ENCODE measurements at regions not wholly inside any gene's neighbourhood (a gene's known extent, or its start where the extent isn't known, plus 50 kb on each side); places are given as distances from the start of the nearest gene placed in this dataset.

- CTCF ChIA-PET (ENCODE audit: unreplicated experiment), result no interaction called here
- POLR2A ChIA-PET, result no interaction called here
- H3K36me3 ChIP-seq (ENCODE audit: insufficient read depth, low read length), result no peaks in the 10 kb centered on the region
- H4K20me1 ChIP-seq (ENCODE audit: insufficient read depth, low read length), result no peaks in the 10 kb centered on the region
- H3K4me1 ChIP-seq (ENCODE audit: insufficient read depth, low read length, poor library complexity, severe bottlenecking), result no peaks in the 10 kb centered on the region
- no peak overlapping the region for H3K4me2 ChIP-seq (ENCODE audit: low read length)
- no peaks in the 10 kb centered on the region for H3K79me2 ChIP-seq (ENCODE audit: insufficient read depth, low read depth, low read length)
- TF ChIP-seq EZH2phosphoT487 (IDR thresholded peaks at IDR 0.05; ENCODE audit: borderline replicate concordance, low read depth, low read length), result no peak
- no peak for TF ChIP-seq CTCF (conservative IDR thresholded peaks at IDR 0.05; ENCODE audit: low read length)
- H3K27ac ChIP-seq (ENCODE audit: low read depth, low read length, poor library complexity, severe bottlenecking), result no peak overlapping the region
- BruUV-seq (replicated peaks), result no TSS peak
- H3K4me3 ChIP-seq (ENCODE audit: low read depth, low read length, poor library complexity, severe bottlenecking), result no peak overlapping the region
- no peak overlapping the region for H2AFZ ChIP-seq (ENCODE audit: low read length)
- no peaks in the 10 kb centered on the region for H3K9me2 ChIP-seq (ENCODE audit: insufficient read depth, low read length)
- intact Hi-C loops (cut with micrococcal nuclease; ENCODE audit: unreplicated experiment), result no loop called here
- DNase-seq (ENCODE audit: low spot score), result no peak
- H3K9me3 ChIP-seq (ENCODE audit: low read length), result no peaks in the 10 kb centered on the region
These were observed 690.9 kb downstream of the SLITRK6 start for GRCh38 chr13:85108356-85108755.

GRCh38 chr13:85099245-85099644, 700.0 kb downstream of the SLITRK6 start:
- H3K4me3 ChIP-seq (ENCODE audit: low read depth, low read length, poor library complexity, severe bottlenecking), result no peak overlapping the region
- H3K27ac ChIP-seq (ENCODE audit: low read depth, low read length, poor library complexity, severe bottlenecking), result no peak overlapping the region
- TF ChIP-seq EZH2phosphoT487 (IDR thresholded peaks at IDR 0.05; ENCODE audit: borderline replicate concordance, low read depth, low read length), result no peak
- TF ChIP-seq CTCF (conservative IDR thresholded peaks at IDR 0.05; ENCODE audit: low read length), result no peak
- H3K79me2 ChIP-seq (ENCODE audit: insufficient read depth, low read depth, low read length), result no peaks in the 10 kb centered on the region
- H3K9me2 ChIP-seq (ENCODE audit: insufficient read depth, low read length), result no peaks in the 10 kb centered on the region
- ChIA-PET POLR2A (no interaction called here), CTCF (ENCODE audit: unreplicated experiment) (no interaction called here)
- no peaks in the 10 kb centered on the region for H3K9me3 ChIP-seq (ENCODE audit: low read length)
- H4K20me1 ChIP-seq (ENCODE audit: insufficient read depth, low read length), result no peaks in the 10 kb centered on the region
- no peak overlapping the region for H2AFZ ChIP-seq (ENCODE audit: low read length)
- intact Hi-C loops (cut with micrococcal nuclease; ENCODE audit: unreplicated experiment), result no loop called here
- no TSS peak for BruUV-seq (replicated peaks)
- no peak for DNase-seq (ENCODE audit: low spot score)
- no peaks in the 10 kb centered on the region for H3K36me3 ChIP-seq (ENCODE audit: insufficient read depth, low read length)
- no peak overlapping the region for H3K4me2 ChIP-seq (ENCODE audit: low read length)
- H3K4me1 ChIP-seq (ENCODE audit: insufficient read depth, low read length, poor library complexity, severe bottlenecking), result no peaks in the 10 kb centered on the region

GRCh38 chr13:85095418-85096272, 703.6 kb downstream of the SLITRK6 start:
- no peaks in the 10 kb centered on the region for H4K20me1 ChIP-seq (ENCODE audit: insufficient read depth, low read length)
- ChIA-PET CTCF (ENCODE audit: unreplicated experiment) (no interaction called here), POLR2A (interaction anchor here (0.6 to 0.7 kb wide), 2 partner anchors 9 to 231 kb away, joined by 4 read pairs; no protein-coding TSS in a partner anchor)
- DNase-seq (ENCODE audit: low spot score), result no peak
- H3K4me3 ChIP-seq (ENCODE audit: low read depth, low read length, poor library complexity, severe bottlenecking), result no peak overlapping the region
- TF ChIP-seq EZH2phosphoT487 (IDR thresholded peaks at IDR 0.05; ENCODE audit: borderline replicate concordance, low read depth, low read length) (no peak), CTCF (conservative IDR thresholded peaks at IDR 0.05; ENCODE audit: low read length) (no peak)
- no peak overlapping the region for H2AFZ ChIP-seq (ENCODE audit: low read length)
- intact Hi-C loops (cut with micrococcal nuclease; ENCODE audit: unreplicated experiment), result no loop called here
- no peak overlapping the region for H3K27ac ChIP-seq (ENCODE audit: low read depth, low read length, poor library complexity, severe bottlenecking)
- H3K9me2 ChIP-seq (ENCODE audit: insufficient read depth, low read length), result no peaks in the 10 kb centered on the region
- no peaks in the 10 kb centered on the region for H3K4me1 ChIP-seq (ENCODE audit: insufficient read depth, low read length, poor library complexity, severe bottlenecking)
- no TSS peak for BruUV-seq (replicated peaks)
- H3K9me3 ChIP-seq (ENCODE audit: low read length), result no peaks in the 10 kb centered on the region
- H3K4me2 ChIP-seq (ENCODE audit: low read length), result no peak overlapping the region
- no peaks in the 10 kb centered on the region for H3K36me3 ChIP-seq (ENCODE audit: insufficient read depth, low read length)
- H3K79me2 ChIP-seq (ENCODE audit: insufficient read depth, low read depth, low read length), result no peaks in the 10 kb centered on the region
